ENCODE measurements at regions not wholly inside any gene's neighbourhood (a gene's known extent, or its start where the extent isn't known, plus 50 kb on each side); places are given as distances from the start of the nearest gene placed in this dataset.

GRCh38 chr1:232292818-232293217 is 337.1 kb downstream of the SIPA1L2 start:
- Histone ChIP-seq H4K20me1 (replicated peaks; ENCODE audit: control insufficient read depth, extremely low read depth, insufficient read depth, low read length) (no peaks in the 10 kb centered on the region), H3K4me2 (ENCODE audit: insufficient read depth, low read length) (no peak overlapping the region), H3K27ac (ENCODE audit: insufficient read depth, low read depth, low read length) (no peak overlapping the region), H3K27me3 (ENCODE audit: control insufficient read depth in 2 of 2, insufficient read depth in 2 of 2, low read length in 2 of 2) (peaks cover 0 to 2% of the 10 kb centered on the region in 2 experiments), H3K9me1 (replicated peaks; ENCODE audit: control insufficient read depth, extremely low read depth, insufficient read depth, low read length) (no peaks in the 10 kb centered on the region), H3K4me1 (ENCODE audit: control insufficient read depth, extremely low read depth, insufficient read depth, low read length) (no peaks in the 10 kb centered on the region), H3K4me3 (replicated peaks in 1 of 3; ENCODE audit: insufficient read depth in 1 of 3, low read depth in 1 of 3, low read length in 3 of 3) (no peak overlapping the region), H3K36me3 (ENCODE audit: control insufficient read depth in 2 of 2, extremely low read depth in 1 of 2, insufficient read depth in 2 of 2, low read length in 2 of 2) (no peaks in the 10 kb centered on the region), H3K9ac (replicated peaks; ENCODE audit: extremely low read depth, insufficient read depth, low read length) (no peak overlapping the region), H3K9me3 (replicated peaks; ENCODE audit: control insufficient read depth, insufficient read depth, low read length) (no peaks in the 10 kb centered on the region), H2AFZ (ENCODE audit: low read depth, low read length) (no peak overlapping the region), H3K79me2 (ENCODE audit: control insufficient read depth, insufficient read depth, low read length) (no peaks in the 10 kb centered on the region)
- TF ChIP-seq GATA2 (IDR thresholded peaks at IDR 0.05; ENCODE audit: insufficient read depth, insufficient read length, low read depth, low read length) = no peak
- dilution Hi-C loops (cut with MboI; ENCODE audit: extremely low pct_ligation_motif_present, low sequenced_read_pairs) (no loop called here), intact Hi-C loops (cut with micrococcal nuclease) (no loop called here)
- FAIRE-seq = no peak
- no TSS peak for BruUV-seq (replicated peaks)
- ChIA-PET CTCF (interaction anchor here (1.3 to 1.5 kb wide), 2 partner anchors 22 to 427 kb away, joined by 3 read pairs; no protein-coding TSS in a partner anchor), POLR2A (no interaction called here)
- no peak for DNase-seq (ENCODE audit: low read depth, low spot score)

DNA sequence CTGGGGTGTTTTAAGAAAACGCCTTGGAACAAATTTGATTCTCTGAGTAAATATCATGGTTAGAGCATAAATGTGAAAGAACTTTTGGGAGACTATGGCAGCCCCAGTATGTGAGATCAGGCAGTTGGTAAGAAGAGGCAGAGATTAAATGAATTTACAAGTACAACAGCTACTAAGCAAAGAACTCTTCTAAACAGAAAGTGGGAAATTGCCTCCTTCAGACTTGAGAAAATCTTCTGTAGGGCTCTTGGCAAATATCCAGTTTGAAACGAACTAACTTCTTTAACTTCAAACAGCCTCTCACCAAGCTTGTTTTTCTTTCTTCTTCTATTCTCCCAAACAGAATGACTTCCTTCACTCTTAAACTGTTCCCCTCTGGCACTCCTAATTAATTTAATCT is 337.7 kb downstream of the SIPA1L2 start:
- intact Hi-C loops (cut with micrococcal nuclease) (no loop called here), dilution Hi-C loops (cut with MboI; ENCODE audit: extremely low pct_ligation_motif_present, low sequenced_read_pairs) (no loop called here)
- Histone ChIP-seq H3K27ac (ENCODE audit: insufficient read depth, low read depth, low read length) (no peak overlapping the region), H3K4me1 (ENCODE audit: control insufficient read depth, extremely low read depth, insufficient read depth, low read length) (no peaks in the 10 kb centered on the region), H3K36me3 (ENCODE audit: control insufficient read depth in 2 of 2, extremely low read depth in 1 of 2, insufficient read depth in 2 of 2, low read length in 2 of 2) (no peaks in the 10 kb centered on the region), H3K9me3 (replicated peaks; ENCODE audit: control insufficient read depth, insufficient read depth, low read length) (no peaks in the 10 kb centered on the region), H3K79me2 (ENCODE audit: control insufficient read depth, insufficient read depth, low read length) (no peaks in the 10 kb centered on the region), H2AFZ (ENCODE audit: low read depth, low read length) (no peak overlapping the region), H3K4me3 (replicated peaks in 1 of 3; ENCODE audit: insufficient read depth in 1 of 3, low read depth in 1 of 3, low read length in 3 of 3) (no peak overlapping the region), H3K9ac (replicated peaks; ENCODE audit: extremely low read depth, insufficient read depth, low read length) (no peak overlapping the region), H4K20me1 (replicated peaks; ENCODE audit: control insufficient read depth, extremely low read depth, insufficient read depth, low read length) (no peaks in the 10 kb centered on the region), H3K27me3 (ENCODE audit: control insufficient read depth in 2 of 2, insufficient read depth in 2 of 2, low read length in 2 of 2) (peaks cover 0 to 2% of the 10 kb centered on the region in 2 experiments), H3K9me1 (replicated peaks; ENCODE audit: control insufficient read depth, extremely low read depth, insufficient read depth, low read length) (no peaks in the 10 kb centered on the region), H3K4me2 (ENCODE audit: insufficient read depth, low read length) (no peak overlapping the region)
- ChIA-PET POLR2A (no interaction called here), CTCF (interaction anchor here (1.0 to 1.5 kb wide), 3 partner anchors 17 to 426 kb away, joined by 3 read pairs; no protein-coding TSS in a partner anchor)
- TF ChIP-seq CTCF (IDR thresholded peaks at IDR 0.05; ENCODE audit: extremely low read depth in 1 of 2, insufficient read depth in 1 of 2, low read depth in 1 of 2, low read length in 2 of 2) (no peak), POLR2A (IDR thresholded peaks at IDR 0.05; ENCODE audit: low read depth, low read length) (no peak), JUN (IDR thresholded peaks at IDR 0.05; ENCODE audit: borderline replicate concordance, insufficient read depth, insufficient read length, low read depth) (no peak), GATA2 (IDR thresholded peaks at IDR 0.05; ENCODE audit: insufficient read depth, insufficient read length, low read depth, low read length) (no peak), FOS (IDR thresholded peaks at IDR 0.05; ENCODE audit: borderline replicate concordance, insufficient read depth, low read length) (no peak), POLR2AphosphoS5 (IDR thresholded peaks at IDR 0.05; ENCODE audit: insufficient read depth, low read depth, low read length) (no peak)
- TF ChIP-seq, protein P1, sequence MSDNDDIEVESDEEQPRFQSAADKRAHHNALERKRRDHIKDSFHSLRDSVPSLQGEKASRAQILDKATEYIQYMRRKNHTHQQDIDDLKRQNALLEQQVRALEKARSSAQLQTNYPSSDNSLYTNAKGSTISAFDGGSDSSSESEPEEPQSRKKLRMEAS (IDR thresholded peaks at IDR 0.05; ENCODE audit: insufficient read depth, insufficient read length) = no peak
- BruUV-seq (replicated peaks) = no TSS peak
- DNase-seq (ENCODE audit: low read depth, low spot score) = no peak
- FAIRE-seq = no peak

Measured in endothelial cell of umbilical vein (primary cell).